Sigmoid colon (tissue), 4 donors: ENCODE measurements at regions not wholly inside any gene's neighbourhood (a gene's known extent, or its start where the extent isn't known, plus 50 kb on each side); places are given as distances from the start of the nearest gene placed in this dataset.

Experiments
- CTCF ChIP-seq, 4 experiments: fragments of 450-650 bp in 3 of 4; fragments of 200-600 bp in 1 of 4; IDR thresholded peaks; one replicate each; pipeline ENCODE4 v1.5.1; 2016 to 2019; ENCODE audit warnings: antibody characterized with exemption in 4 of 4, mild to moderate bottlenecking in 3 of 4, moderate library complexity in 2 of 4
- EP300 ChIP-seq, 4 donors: sonication (generic); formaldehyde crosslinking; IDR thresholded peaks; one replicate each; pipeline ENCODE4 v1.6.1; 2017; ENCODE audit warnings: antibody characterized with exemption in 4 of 4
- POLR2A ChIP-seq, 2 donors: fragments of 450-650 bp; IDR thresholded peaks; one replicate each; pipeline ENCODE4 v1.6.1; 2016; ENCODE audit warnings: antibody characterized with exemption in 2 of 2, mild to moderate bottlenecking in 2 of 2, moderate library complexity in 2 of 2
- POLR2AphosphoS5 ChIP-seq, 4 donors: sonication (generic); formaldehyde crosslinking; IDR thresholded peaks; one replicate each; pipeline ENCODE4 v1.6.1; 2017; ENCODE audit warnings: antibody characterized with exemption in 4 of 4

GRCh38 chr6:78781001-78781400 lies 86.3 kb upstream of the IRAK1BP1 start:
- TF ChIP-seq POLR2A (IDR thresholded peaks at IDR 0.05): no peak
- TF ChIP-seq CTCF (IDR thresholded peaks at IDR 0.05): no peak
- TF ChIP-seq POLR2AphosphoS5 (IDR thresholded peaks at IDR 0.05): no peak
- no peak for TF ChIP-seq EP300 (IDR thresholded peaks at IDR 0.05)
